Upper lobe of left lung (tissue), 4 donors: ENCODE measurements at regions not wholly inside any gene's neighbourhood (a gene's known extent, or its start where the extent isn't known, plus 50 kb on each side); places are given as distances from the start of the nearest gene placed in this dataset.

Experiments
- CTCF ChIP-seq, 6 experiments: fragments of 450-650 bp in 4 of 6; fragments of 200-600 bp in 2 of 6; sonication (generic) in 2 of 6; IDR thresholded peaks; one replicate each; pipeline ENCODE4 v1.5.1; 2016 to 2019; ENCODE audit warnings: antibody characterized with exemption in 6 of 6
- POLR2A ChIP-seq, 4 donors: fragments of 450-650 bp; IDR thresholded peaks; one replicate each; pipeline ENCODE4 v1.5.1; 2016 to 2017; ENCODE audit warnings: antibody characterized with exemption in 4 of 4, mild to moderate bottlenecking in 2 of 4
- POLR2AphosphoS5 ChIP-seq, 2 donors: sonication (generic); formaldehyde crosslinking; IDR thresholded peaks; one replicate each; pipeline ENCODE4 v1.5.1; 2017; ENCODE audit warnings: antibody characterized with exemption in 2 of 2

- TF ChIP-seq CTCF (IDR thresholded peaks at IDR 0.05) (no peak), POLR2AphosphoS5 (IDR thresholded peaks at IDR 0.05) (no peak), POLR2A (IDR thresholded peaks at IDR 0.05) (no peak)
These were observed 625.6 kb downstream of the EPHA4 start for GRCh38 chr2:220946552-220946951.
